IPS-NIHi7 (cell line): ENCODE measurements at regions not wholly inside any gene's neighbourhood (a gene's known extent, or its start where the extent isn't known, plus 50 kb on each side); places are given as distances from the start of the nearest gene placed in this dataset.
A peak's percentile ranks its signal among the peaks of the same experiment; 100 is the strongest.
"Not testable (repeated sequence)": the region's sequence is repeated elsewhere in the genome, so short reads cannot be mapped to it uniquely, and the experiment has no call there.

ENCODE experiments used
- DNase-seq: peaks from one replicate; pipeline ENCODE4 v3.0.0; 2012; ENCODE audit warnings: mixed read lengths; ENCODE audit errors: extremely low spot score

GRCh38 chr2:209049608-209050007 lies 374.2 kb upstream of the MAP2 start:
- DNase-seq = no peak

DNA sequence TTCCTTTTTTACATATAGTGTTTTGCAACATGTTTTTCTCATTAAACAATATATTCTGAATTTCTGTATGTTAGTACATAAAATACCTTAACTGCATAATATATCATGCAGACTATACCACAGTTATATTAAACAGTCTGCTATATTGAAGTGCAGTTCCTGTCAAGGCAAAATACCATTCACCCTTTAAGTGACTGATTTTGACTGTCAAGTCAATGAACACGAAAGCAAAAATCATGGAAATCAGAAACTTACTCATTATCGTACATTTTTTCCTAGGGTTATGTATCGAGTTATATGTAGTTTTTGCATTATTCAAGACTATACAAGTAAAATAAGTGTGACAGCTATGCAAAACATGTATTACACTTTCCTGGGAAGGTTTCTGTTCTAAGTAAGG lies 361.6 kb upstream of the MAP2 start:
- no peak for DNase-seq

- DNase-seq = no peak
Observed at GRCh38 chr2:209070262-209070661, 353.6 kb upstream of the MAP2 start.

DNA sequence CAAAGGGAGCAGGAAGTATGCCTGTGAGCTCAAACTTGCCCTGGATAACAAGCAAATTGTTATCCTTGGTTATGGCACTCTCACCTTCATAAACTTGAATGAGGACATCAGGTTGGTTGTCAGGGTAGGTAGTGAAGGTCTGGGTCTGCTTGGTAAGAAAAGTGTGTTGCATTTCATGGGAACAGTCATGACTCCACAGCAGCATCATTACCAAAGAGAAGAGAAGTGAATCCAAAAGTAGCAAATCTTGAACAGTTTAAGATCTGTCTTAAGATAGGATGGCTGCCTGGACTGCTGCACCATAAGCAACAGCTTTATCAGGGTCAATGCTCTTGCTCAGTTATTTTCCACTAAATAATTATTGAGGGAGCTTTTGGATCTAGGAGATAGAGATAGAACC lies 350.7 kb upstream of the MAP2 start:
- no peak for DNase-seq

DNA sequence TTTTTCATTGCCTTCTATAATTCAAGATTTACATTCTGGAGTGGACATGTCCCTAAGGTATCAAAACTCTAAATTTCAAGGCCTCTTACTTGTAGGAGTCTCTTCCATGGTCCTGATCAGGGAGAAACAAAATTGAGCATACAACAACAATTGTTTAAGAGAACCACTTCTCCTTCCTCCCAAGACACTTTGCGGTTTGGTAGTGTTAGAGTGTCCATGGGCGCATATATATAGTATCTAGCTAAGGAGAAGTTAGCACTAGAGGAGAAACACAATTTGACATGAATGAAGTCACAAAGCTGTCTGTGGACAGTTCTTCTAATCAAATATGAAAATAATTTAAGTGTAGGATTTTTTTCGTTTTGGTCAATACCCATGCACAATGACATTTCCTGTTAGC lies 349.1 kb upstream of the MAP2 start:
- no peak for DNase-seq

GRCh38 chr2:209076151-209076550 lies 347.7 kb upstream of the MAP2 start:
- no peak for DNase-seq

GRCh38 chr2:209086761-209087160 lies 337.1 kb upstream of the MAP2 start:
- no peak for DNase-seq

DNA sequence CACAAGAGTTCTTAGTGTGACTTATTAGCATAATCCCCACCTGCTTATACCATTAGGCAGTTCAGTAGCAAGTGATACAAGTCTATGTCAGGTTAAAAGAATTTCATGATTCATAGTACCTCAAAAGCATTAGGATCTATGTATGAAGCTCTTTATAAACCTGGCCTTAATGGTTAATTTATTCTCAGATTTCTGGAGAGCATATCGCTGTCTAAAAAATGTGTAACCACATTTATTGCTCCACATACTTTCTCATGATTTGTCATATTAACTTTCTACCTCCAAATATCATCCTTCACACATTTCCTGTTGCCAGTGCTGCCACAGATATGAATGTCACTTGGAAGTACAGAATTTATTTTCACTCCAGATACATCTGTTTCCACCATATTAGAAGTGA lies 332.8 kb upstream of the MAP2 start:
- no peak for DNase-seq

DNA sequence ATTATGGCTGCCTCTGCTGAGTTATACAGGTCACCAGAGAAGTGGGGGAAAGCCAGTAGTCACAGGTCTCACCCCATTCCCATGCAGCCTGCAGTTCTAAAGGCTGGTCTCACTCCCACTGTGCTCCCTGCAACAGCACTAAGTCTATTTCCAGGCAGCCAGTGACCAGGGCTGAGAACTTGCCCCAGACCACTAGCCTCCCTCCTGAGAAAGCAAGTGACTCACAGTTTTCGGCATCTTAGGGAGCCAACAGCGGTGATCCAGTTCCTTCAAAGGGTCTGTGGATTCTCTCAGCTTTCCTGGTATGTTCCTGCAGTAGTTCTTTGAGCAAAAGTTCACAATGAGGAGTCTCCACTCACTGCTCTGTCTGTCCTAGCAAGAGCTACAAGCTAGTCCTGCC lies 329.6 kb upstream of the MAP2 start:
- DNase-seq = no peak

DNA sequence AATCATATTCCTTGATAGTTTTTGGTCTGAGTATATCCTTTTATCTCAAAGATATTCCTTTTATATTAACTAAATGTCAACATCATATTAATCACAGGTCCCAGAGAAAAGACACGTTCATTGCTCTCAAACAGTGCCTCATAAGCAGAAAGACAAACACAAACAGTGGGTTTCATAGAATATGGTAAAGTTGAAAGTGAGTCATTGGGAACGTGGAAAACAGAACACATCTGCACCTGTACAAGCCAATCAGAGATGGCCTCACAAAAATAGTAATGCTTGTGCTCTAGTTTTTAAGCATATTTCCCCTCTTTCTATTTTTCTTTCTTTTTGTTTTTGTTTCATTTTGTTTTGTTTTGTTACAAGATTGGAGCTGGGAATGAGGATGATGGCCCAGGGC lies 328.4 kb upstream of the MAP2 start:
- DNase-seq = no peak

GRCh38 chr2:209097168-209097567 lies 326.7 kb upstream of the MAP2 start:
- no peak for DNase-seq

GRCh38 chr2:209102319-209102718 lies 321.5 kb upstream of the MAP2 start:
- no peak for DNase-seq

GRCh38 chr2:209113026-209113425 lies 310.8 kb upstream of the MAP2 start:
- DNase-seq = peak; percentile 24

DNA sequence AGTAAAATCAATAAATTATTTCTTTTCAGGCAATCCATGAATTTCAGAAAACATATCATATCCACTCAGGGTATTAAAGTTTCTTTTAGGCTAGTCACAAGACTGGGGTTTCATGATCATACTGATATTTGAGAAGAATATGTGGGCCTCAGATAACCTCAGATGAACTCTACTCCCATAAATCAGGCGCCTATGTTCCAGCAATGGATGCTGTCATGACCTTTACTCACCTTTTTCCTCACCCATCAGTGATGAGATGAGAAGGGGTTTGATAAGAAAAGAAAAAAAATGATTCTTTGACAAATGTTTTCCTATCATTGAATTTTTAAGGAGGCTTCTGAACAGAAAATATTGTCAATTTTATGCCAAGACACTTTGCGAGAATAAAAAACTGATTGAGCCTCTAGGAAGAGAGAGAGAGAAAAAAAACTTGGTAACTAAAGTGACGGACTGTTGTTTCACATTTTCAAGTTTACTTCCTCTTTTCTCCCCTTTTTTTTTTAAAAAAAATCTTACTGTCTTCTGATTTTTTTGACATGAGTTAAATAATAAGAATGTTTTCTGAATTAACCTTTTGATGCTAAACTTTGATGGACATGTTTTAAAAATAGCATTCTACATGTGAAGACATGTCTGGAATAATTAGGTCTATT lies 309.1 kb upstream of the MAP2 start:
- no peak for DNase-seq

DNA sequence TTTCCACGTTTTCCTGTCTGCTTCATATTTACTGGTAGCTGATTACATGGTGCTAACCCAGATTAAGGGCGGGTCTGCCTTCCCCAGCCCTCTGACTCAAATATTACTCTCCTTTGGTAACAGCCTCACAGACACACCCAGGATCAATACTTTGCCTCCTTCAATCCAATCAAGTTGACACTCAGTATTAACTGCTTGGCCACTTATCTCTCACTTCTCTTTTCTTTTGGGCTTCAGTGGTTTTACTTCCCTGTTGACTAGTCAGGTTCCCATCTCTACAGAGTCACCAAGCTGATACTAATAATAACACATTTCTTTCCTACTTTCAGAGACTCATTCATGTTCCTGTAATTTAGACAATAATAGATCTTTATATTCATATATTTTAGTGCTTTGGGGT lies 302.2 kb upstream of the MAP2 start:
- no peak for DNase-seq

DNA sequence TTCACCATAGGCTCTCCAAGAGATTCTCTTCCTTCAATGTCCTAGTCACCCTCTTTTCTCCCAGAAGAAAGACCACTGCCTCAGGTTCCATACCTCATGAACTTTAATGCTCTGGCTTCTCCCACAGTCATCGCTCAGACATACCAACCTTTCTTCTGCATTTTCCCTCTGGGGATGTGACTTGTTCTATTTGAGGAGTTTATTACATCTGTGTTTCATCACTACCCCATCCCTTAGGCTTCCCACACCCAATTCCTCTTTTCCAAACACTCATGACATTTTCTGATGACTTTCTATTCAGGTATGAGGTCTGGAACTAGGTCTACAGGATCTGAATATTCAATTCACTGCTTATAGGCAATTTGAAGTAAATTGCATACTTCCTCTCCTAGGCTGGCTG lies 298.6 kb upstream of the MAP2 start:
- DNase-seq = no peak

DNA sequence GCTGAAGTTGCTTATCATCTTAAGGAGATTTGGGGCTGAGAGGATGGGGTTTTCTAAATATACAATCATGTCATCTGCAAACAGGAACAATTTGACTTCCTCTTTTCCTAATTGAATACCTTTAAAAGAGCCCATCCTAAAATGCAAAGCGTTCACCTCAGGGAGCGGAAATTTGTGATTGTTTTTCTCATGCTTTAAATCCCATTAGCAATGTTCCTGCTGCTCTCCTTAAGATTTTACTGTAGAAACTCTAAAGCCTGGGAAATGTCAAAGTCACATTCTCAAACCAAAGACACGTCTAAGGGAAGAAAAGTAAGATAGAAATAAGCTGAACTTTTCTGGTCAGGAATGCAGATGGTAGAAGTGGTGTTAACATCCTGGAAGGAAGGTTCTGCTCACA lies 285.8 kb upstream of the MAP2 start:
- DNase-seq = peak; percentile 11

- no peak for DNase-seq
Observed at GRCh38 chr2:209141142-209141541, 282.7 kb upstream of the MAP2 start.

- no peak for DNase-seq
Observed at GRCh38 chr2:209141818-209142217, 282.0 kb upstream of the MAP2 start.

DNA sequence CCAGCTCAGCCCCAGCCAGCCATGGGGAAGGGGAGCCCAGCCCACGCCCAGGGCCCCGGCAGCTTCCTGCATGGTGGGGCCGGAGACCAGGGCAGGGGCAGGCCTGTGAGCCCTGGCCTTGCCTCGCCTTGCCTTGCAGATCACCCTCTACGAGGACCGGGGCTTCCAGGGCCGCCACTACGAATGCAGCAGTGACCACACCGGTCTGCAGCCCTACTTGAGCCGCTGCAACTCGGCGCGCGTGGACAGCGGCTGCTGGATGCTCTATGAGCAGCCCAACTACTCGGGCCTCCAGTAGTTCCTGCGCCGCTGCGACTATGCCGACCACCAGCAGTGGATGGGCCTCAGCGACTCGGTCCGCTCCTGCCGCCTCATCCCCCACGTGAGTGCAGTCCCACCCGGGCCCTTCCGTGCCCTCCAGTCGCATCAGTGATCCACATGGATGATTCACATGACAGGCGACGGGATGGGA lies 278.6 kb upstream of the MAP2 start:
- not testable (repeated sequence) for DNase-seq

DNA sequence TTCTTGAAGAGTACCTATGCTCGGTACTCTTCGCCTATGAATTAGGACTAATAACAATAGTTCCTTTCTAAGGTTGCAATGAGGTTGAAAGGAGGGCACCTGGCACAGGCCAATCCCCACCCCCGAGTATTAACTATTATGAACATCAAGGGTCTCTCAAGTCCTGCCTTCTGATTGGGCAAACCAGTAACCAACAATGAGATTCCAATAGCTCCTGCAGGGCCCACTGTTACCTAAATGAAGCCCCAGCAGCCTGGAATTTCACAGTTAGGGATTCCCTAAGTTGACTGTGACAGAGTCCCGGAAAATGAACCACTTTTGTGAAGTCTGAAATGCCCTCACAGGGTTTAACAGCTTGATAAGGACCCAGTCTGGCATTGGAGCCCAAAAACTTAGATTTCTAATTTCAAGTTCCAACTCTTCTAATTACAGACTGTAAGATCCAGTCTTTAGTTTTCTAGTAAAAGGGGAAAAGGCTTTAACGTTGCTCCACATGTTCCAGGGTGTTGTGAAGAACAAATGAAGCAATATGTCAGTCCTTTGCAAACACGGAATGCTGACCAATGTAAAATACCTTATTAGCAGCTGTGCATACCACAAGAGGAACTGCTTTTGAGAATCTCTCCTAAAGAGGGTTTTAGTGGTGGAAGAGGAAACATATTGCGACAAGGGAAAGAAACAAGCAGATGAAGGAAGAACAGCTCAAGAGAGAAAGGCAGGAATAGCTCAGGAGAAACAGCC lies 277.7 kb upstream of the MAP2 start:
- DNase-seq = no peak

- no peak for DNase-seq
Observed at GRCh38 chr2:209146682-209147320, 277.0 kb upstream of the MAP2 start.

DNA sequence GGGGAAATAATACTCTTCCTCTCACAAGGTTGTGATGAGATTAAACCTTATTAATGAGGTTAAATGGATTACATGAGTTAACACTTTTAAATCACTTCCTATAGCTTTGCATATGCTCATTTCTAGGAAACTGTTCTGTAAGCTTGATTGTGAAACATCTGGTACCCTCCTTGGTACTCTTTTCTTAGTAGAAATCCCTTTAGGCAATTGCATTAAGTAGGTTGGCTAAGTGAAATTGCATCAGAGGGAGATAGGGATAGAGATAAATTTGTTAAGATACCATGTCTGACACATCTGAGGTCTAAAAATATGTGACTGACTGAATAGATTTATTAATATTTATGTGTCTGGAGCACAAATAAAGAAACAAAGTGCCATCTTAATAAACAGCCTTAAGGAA lies 275.9 kb upstream of the MAP2 start:
- DNase-seq = no peak
